ENCODE measurements at regions not wholly inside any gene's neighbourhood (a gene's known extent, or its start where the extent isn't known, plus 50 kb on each side); places are given as distances from the start of the nearest gene placed in this dataset.

DNA sequence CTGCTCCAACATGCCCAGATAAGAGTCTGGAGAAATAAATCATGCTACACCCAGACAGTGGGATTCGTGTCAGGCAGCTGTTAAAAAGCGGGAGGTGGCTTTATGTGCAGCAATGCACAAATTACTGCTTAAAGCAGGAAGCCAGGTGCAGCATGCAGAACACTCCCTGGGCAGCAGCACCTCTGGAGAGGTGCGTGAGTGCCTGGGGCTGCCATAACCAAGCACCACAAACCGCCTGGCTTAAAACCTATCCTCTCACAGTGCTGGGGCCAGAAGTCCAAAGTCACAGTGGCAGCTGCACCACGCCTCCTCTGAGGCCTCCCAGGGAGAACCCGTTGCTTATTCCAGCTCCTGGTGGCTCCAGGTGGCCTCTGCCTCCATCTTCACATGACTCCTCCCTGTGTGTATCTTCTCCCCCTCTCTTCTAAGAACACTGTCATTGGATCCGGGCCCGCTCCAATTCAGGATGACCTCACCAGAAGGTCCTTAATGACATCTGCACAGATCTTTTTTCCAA, 115.6 kb downstream of the SIK1 start:
- TF ChIP-seq, protein P1, sequence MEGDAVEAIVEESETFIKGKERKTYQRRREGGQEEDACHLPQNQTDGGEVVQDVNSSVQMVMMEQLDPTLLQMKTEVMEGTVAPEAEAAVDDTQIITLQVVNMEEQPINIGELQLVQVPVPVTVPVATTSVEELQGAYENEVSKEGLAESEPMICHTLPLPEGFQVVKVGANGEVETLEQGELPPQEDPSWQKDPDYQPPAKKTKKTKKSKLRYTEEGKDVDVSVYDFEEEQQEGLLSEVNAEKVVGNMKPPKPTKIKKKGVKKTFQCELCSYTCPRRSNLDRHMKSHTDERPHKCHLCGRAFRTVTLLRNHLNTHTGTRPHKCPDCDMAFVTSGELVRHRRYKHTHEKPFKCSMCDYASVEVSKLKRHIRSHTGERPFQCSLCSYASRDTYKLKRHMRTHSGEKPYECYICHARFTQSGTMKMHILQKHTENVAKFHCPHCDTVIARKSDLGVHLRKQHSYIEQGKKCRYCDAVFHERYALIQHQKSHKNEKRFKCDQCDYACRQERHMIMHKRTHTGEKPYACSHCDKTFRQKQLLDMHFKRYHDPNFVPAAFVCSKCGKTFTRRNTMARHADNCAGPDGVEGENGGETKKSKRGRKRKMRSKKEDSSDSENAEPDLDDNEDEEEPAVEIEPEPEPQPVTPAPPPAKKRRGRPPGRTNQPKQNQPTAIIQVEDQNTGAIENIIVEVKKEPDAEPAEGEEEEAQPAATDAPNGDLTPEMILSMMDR (IDR thresholded peaks at IDR 0.05): no peak
- no peak for TF ChIP-seq POLR2A (IDR thresholded peaks at IDR 0.05)
